ENCODE measurements at regions not wholly inside any gene's neighbourhood (a gene's known extent, or its start where the extent isn't known, plus 50 kb on each side); places are given as distances from the start of the nearest gene placed in this dataset.

GRCh38 chrX:79645749-79646148 lies 278.6 kb upstream of the ITM2A start:
- TF ChIP-seq EZH2 (IDR thresholded peaks at IDR 0.05) (no peak), POLR2AphosphoS5 (IDR thresholded peaks at IDR 0.05; ENCODE audit: borderline replicate concordance, low read depth, low read length) (no peak), FOXP2 (optimal IDR thresholded peaks at IDR 0.05; ENCODE audit: control extremely low read depth, extremely low read length, insufficient read depth) (no peak)
